SHP77 treated with DMSO at 0.1 percent for 48 hours (cell line): ENCODE measurements at regions not wholly inside any gene's neighbourhood (a gene's known extent, or its start where the extent isn't known, plus 50 kb on each side); places are given as distances from the start of the nearest gene placed in this dataset.
"Not testable (repeated sequence)": the region's sequence is repeated elsewhere in the genome, so short reads cannot be mapped to it uniquely, and the experiment has no call there.

Source experiments
- DNase-seq: peaks from one replicate; lab custom pipeline; 2025; lab: John Stamatoyannopoulos, UW

GRCh38 chrX:143455046-143455445 is 62.2 kb downstream of the SPANXN3 start:
- no peak for DNase-seq

GRCh38 chrX:143437439-143437838 is 79.8 kb downstream of the SPANXN3 start:
- DNase-seq: no peak

- DNase-seq: no peak
Measured at GRCh38 chrX:143435916-143436315, 81.4 kb downstream of the SPANXN3 start.

- DNase-seq: no peak
Measured at GRCh38 chrX:143429811-143430210, 87.5 kb downstream of the SPANXN3 start.

DNA sequence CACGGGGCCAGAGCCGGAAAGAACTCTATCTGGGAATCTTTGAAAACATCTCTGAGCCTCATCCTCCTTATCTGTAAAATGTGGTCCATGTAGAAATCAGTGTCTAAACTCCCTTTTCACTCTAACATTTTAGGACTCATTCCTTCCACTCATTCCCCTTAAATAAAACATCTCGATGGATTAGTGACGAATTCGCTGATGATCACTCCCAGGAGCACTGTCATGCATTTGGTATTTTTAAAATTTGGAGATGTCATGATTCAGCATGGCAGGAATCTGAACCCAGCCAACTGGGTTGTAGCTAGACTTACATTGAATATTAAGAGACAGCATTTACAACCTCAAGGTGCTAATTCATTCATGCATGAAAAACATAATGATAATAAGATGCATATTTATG is 88.1 kb downstream of the SPANXN3 start:
- DNase-seq: no peak

DNA sequence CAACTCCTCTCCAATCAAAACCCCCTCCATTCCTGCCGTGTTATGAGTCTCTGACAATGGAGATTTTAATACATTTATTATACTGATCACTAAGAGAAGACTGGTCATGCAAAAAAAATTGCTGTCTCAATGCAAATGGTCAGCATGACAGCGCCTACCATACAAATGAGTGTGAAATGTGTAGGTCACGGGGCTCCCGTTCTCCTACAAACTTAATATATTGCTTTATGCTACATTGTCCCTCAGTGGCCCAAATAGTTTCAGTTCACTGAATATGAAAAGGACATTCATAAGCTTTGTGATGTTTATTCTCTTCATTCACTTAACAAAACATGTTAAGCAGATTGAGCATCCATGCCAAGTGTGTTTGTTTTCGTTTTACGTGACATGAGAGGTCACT is 116.1 kb downstream of the SPANXN3 start:
- DNase-seq: no peak

- DNase-seq: no peak
Measured at GRCh38 chrX:143378851-143379250, 138.4 kb downstream of the SPANXN3 start.

- no peak for DNase-seq
Measured at GRCh38 chrX:143363419-143363818, 153.9 kb downstream of the SPANXN3 start.

GRCh38 chrX:143340190-143340589 is 177.1 kb downstream of the SPANXN3 start:
- DNase-seq: no peak

DNA sequence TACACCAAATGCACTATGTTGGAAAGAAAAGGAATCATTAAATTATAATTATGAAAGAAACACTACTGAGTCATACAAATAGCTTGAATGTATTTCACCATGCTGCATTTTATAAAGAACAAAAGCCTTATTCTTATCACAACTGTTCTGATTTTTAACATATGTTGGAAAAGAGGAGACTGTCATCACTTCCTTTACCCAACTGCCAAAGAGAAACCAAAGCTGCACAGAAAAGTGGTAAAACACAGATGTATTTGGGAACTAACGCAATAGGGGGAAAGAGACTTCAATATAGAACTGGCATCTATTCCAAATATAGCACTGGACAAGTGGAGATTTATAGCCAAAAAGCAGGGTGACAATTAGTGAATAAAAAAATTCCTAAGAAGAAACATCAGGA is 181.0 kb downstream of the SPANXN3 start:
- DNase-seq: no peak

- no peak for DNase-seq
Measured at GRCh38 chrX:143319526-143319925, 197.7 kb downstream of the SPANXN3 start.

DNA sequence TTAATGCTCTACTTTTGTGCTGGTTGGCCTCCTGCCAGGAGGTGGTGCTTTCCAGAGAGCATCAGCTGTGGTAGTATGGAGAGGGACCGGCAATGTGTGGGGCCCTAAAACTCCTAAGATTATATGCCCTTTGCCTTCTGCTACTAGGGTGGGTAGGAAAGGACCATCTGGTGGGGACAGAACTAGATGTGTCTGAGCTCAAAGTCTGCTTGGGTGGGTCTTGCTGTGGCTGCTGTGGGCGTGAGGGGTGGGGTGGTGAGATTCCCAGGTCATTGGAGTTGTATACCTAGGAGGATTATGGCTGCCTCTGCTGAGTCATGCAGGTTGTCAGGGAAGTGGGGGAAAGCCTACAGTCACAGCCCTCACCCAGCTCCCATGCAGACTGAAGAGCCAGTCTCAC is 198.4 kb downstream of the SPANXN3 start:
- DNase-seq: not testable (repeated sequence)

DNA sequence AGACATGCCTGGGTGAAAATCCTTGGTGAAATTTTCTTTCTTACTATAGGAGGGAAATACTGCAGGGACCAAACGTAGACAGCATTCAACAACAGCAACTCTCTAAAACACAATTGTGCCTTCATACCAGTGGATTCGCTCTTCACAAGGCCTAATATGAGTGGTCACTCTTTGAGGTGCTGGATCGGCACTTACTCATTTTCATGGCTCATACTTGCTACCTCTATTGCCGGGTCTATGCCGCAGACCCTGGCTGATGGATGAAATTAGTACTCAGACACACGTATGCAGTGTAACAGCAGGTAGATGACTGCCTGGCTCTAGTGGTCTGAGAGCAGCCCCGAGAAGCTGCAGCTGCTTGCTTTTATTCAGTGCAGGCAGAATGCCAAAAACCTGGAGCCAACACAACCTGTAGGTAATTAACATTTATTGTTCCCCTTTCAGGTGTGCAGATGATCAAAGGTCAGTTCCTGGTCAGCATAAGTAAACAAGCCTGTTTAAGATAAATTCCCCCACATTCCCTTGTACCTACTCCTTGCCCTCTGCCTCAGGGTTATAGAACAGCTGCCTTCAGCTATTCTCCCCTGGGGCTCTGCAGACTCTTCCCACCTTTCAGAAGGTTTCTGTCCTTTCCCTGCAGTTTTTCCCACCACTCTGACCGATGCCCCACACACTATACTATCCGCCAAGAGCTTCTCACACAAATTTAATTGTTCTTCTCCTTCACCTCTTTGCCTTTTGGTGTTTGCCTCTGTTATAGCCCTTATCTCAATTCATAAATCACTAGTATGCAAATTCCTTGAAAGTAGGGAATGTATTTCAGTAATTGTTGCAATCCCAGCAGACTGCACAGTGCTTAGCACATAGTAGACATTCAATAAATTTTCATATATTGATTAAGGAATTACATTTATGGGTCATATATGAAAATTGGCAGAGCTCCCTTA is 210.0 kb downstream of the SPANXN3 start:
- DNase-seq: peak; percentile 28

DNA sequence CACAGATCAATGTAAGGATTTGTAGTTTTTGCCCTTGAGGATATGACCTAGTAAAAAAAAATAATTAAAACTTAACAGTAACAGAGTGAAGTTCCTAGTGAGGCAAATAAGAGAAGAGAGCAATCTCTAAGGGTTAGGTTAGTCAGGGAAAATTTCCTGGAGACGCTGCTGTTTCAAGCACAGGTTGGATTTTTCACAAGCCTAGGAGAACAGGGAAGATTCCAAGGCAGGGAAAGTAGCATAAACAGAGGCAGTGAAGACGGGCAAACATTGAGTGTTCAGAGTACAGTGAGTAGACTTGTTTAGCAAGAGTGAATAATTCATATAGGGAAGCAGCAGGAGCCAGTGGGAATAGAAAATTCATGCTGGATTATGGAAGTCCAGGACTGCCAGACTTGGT is 212.8 kb downstream of the SPANXN3 start:
- DNase-seq: no peak

DNA sequence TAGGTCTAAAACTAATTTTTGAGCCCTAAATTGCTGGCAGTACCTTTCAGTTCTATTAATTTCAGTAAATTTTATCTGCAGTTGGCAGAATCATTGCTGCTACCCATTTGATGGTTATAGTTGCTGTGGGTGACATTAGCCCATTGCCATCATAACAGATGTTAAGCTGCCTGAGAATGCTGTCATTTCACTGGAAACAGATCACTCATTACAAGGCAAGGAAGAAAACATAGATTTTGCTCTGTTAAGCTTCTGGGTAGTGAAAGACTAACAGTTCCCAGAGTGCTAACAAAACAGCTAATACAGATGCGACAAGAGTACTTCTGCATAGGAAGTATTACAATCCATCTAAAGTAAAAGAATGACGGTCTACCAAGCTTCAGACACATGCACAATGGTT is 213.2 kb downstream of the SPANXN3 start:
- no peak for DNase-seq

GRCh38 chrX:143298663-143299241 is 218.5 kb downstream of the SPANXN3 start:
- DNase-seq: no peak

- peak; percentile 49 for DNase-seq
Measured at GRCh38 chrX:143296521-143296920, 220.8 kb downstream of the SPANXN3 start.

GRCh38 chrX:143287236-143287635 is 230.0 kb downstream of the SPANXN3 start:
- DNase-seq: no peak

DNA sequence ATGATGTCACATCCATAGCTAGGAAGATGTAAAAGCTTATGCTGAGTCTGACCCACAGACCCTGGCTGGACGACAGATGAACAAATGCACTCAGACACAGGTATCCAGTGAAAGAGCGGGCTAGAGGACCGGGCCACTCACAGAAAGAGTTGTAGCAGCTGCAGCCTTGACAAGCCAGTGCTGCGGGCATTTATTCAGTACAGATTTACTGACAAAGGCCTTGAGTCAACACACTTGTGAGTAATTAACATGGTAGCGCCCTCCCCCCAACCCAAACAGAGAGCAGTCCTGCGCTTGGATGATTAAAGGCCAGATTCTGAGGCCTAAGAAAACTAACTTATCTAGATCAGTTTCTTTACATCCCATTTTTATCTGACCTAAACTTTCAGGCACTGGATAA is 244.6 kb downstream of the SPANXN4 start:
- DNase-seq: no peak

DNA sequence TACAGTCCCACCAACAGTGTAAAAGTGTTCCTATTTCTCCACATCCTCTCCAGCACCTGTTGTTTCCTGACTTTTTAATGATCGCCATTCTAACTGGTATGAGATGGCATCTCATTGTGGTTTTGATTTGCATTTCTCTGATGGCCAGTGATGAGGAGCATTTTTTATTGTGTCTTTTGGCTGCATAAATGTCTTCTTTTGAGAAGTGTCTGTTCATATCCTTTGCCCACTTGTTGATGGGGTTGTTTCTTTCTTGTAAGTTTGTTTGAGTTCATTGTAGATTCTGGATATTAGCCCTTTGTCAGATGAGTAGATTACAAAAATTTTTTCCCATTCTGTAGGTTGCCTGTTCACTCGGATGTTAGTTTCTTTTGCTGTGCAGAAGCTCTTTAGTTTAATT is 218.9 kb downstream of the SPANXN4 start:
- DNase-seq: not testable (repeated sequence)

- DNase-seq: no peak
Measured at GRCh38 chrX:143240658-143241057, 214.9 kb downstream of the SPANXN4 start.

DNA sequence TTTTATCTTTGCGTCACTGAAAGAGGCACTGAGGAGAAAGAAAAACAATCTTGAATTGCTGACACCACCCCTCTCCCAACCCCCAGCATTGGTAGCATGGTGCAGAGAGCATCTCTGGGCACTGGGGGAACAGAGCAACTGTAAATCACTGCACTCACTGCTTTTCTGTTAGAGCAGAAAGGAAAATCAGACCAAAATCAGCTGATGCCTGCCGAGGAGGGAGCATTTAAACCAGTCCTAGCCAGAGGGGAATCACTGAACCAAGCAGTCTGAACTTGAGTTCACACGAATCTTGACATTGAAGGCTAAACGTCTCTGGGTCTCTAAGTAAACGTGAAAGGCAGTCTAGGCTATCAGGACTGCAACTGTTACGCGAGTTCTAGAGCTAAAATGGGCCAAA is 205.8 kb downstream of the SPANXN4 start:
- DNase-seq: no peak

DNA sequence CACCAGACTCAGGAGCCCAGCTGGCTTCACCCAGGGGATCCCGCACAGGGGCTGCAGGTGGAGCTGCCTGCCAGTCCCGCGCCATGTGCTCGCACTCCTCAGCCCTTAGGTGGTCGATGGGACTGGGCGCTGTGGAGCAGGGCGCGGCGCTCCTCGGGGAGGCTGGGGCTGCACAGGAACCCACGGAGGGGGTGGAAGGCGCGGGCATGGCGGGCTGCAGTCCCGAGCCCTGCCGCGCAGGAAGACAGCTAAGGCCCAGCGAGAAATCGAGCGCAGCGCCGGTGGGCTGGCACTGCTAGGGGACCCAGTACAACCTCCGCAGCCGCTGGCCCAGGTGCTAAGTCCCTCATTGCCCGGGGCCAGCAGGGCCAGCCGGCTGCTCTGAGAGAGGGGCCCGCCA is 202.9 kb downstream of the SPANXN4 start:
- not testable (repeated sequence) for DNase-seq

GRCh38 chrX:143206966-143207365 is 181.2 kb downstream of the SPANXN4 start:
- DNase-seq: no peak
